Stimulated activated CD8-positive, alpha-beta memory T cell treated with anti-CD3 and anti-CD28 coated beads, Interleukin-12 subunit alpha, Interleukin-12 subunit beta, amount 100 ng/mL, for 1 hour (primary cell): ENCODE measurements at regions not wholly inside any gene's neighbourhood (a gene's known extent, or its start where the extent isn't known, plus 50 kb on each side); places are given as distances from the start of the nearest gene placed in this dataset.
"Not testable (repeated sequence)": the region's sequence is repeated elsewhere in the genome, so short reads cannot be mapped to it uniquely, and the experiment has no call there.

Experiments
- DNase-seq: peaks from one replicate; pipeline ENCODE4 v3.0.0-alpha.2; 2020; ENCODE audit warnings: low read depth

DNA sequence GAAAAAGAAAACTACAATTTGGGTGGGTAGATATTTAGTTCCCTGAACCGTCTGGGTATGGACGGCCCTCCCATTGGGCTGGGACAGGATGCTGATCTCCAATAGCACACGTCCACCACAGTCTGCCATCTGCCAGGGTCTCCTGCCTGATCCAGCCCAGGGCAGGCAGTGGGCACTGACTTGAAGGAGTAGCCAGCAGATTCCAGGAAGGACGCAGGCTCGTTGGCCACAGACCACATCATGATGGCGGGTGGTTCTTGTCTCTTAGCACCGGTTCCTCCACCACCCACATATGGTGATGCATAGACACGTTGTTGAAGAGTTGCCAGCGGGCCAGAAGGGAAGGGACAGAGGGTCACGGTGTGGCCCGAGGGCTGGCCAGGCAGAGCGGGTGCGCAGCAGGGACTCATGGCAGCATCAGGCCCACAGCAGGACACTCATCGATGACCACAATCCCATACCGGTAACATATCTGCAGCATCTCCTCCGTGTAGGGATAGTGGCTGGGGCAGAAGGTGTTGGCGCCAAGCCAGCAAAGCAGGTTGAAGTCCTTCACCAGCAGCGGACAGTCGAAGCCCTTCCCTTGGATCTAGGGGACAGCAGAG, 155.8 kb upstream of the FAM174A start:
- not testable (repeated sequence) for DNase-seq

DNA sequence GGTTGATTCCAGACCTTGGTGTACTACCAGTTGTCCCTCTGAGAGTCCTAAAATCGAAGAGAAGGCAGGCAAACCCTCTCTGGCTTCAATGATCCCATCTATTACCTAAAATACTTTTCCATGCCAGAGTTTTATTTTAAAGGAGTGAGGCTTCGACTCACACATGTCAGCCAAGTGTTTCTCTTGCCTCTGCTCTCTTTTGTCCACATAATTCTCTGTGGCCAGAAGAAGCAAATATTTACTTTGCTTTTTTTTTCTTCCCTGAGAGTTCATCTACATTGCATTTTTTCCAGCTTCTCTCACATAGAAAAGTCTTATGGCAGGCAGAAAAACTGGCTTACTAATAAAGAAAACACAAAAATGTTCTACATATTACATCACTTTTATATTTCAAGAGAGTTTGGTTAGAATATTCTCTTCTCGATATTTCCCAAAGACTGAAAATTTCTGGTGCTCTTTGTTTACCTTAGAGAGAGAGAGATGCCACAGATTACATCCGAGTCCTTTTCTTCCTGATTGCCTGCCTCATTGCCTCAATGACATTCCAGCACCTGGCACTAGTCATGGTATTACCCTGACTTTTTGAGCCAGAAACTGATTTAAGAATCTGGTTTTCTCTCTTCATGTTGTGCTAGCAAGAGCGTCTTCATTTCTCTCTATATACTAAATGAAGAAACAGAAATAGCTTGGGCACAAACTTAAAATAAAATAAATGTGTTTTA, 170.3 kb upstream of the FAM174A start:
- not testable (repeated sequence) for DNase-seq

DNA sequence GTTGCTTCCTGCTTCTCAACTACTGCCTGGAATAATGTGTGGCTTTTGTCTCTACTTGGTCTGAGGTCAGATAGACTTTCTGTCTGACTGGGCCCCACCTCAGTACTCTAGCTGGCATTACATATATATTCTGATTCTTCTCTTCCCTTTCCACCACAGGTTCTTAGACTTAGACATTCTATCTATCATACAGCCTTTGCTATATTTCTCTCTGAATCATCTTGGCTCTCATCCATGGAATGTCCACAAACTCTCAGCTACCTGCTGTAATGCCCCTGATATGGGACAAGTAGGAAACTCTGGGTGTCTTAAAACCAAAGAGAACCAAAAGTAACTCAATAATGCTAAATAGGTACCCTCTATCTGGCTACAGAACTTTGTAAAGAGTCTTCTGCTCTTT, 170.8 kb upstream of the FAM174A start:
- DNase-seq, result not testable (repeated sequence)

DNA sequence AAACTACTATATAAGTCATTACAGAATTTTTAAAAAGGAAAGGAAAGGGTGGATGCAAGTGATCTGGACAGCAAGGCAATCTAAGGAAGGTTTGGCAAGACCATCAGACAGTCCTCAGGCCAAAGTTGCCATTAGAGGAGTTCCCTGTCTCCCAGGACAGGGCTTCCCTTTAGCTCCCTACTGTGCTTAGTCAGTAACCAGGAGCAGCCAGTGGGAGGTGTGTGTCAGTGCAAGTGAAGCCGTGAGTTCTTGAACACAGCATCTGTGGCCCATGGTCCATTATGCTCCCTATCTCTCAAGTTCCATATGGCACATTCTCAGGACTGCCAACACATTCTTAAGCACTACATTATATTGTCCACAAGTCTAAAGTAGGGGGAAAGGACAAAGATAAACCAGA, 175.2 kb upstream of the FAM174A start:
- DNase-seq, result not testable (repeated sequence)

DNA sequence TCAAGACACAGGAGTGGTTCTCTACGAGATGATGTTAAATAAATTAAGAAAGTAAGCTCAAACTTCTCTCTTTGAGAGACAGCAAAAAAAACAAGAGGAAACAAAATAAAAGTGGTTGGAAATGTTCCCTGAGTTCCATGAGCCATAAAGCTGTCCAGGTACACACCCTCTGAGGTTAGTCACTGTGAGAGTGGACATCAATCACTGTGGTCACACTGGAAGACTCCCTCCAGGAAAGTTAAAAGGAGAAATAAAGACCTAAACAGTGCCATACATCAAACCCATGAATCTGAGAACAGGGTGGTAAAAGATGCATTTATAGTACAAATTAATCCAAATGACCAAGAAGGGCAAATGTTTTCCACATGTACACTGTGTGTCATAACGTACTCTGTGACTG, 188.9 kb upstream of the FAM174A start:
- not testable (repeated sequence) for DNase-seq

DNA sequence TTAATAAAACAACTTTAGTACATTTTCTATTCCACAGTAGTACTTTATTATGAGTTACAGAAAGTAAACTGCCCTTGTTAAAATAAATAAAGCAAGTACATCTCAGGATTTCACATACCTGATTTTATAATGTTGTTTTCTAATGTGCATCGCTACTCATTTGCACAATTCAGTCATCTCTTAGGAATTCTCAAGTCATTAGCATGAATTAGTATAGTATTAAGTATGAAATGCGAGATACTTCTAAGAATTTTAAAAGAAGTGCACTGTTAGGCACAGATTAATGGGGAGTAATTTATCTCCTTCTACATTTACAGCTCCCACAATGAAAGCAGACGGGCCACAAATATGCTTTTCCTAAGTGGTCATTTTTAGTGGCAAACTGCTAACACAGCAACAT, 193.7 kb upstream of the FAM174A start:
- not testable (repeated sequence) for DNase-seq

DNA sequence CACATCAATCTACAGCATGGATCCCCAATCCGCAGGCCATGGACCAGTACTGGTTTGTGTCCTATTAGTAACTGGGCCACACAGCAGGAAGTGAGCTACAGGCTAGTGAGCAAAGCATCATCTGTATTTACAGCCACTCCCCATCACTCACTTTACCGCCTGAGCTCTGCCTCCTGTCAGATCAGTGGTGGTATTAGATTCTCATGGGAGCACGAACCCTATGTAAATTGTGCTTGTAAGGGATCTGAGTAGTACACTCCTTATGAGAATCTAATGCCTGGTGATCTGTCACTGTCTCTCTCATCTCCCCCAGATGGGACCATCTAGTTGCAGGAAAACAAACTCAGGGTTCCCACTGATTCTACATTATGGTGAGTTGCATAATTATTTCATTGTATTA, 212.7 kb upstream of the FAM174A start:
- no peak for DNase-seq

DNA sequence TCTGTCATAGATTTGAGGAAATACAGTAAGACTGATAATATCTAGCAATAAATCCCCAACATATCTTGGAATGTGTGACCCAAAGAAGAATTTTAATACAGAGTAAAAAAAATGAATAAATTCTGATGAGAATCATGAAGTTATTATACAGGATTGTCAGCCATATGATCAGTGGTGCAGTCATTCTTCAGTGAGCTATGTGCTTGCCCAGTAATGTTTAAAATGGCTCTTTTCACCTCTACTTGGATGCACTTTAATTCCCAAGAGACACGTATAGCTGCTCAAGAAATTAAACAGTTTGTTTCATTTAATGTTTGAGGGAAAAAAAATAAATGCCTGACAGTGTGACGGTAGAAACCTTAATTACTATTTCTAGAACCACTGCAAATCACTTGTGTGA, 215.3 kb upstream of the FAM174A start:
- no peak for DNase-seq

DNA sequence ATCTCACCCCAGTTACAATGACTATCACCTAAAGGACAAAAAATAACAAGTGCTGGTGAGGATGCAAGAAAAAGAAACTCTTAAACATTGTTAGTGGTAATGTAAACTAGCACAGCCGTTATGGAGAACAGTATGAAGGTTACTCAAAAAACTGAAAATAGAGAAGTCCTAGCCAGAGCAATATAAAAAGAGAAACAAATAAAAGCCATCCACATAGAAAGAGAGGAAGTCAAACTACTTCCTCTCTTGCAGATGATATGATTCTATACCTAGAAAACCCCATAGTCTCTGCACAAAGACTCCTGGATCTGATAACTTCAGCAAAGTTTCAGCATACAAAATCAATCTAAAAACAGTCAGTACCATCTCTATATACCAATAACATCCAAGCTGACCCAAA, 221.5 kb upstream of the FAM174A start:
- DNase-seq, result no peak

DNA sequence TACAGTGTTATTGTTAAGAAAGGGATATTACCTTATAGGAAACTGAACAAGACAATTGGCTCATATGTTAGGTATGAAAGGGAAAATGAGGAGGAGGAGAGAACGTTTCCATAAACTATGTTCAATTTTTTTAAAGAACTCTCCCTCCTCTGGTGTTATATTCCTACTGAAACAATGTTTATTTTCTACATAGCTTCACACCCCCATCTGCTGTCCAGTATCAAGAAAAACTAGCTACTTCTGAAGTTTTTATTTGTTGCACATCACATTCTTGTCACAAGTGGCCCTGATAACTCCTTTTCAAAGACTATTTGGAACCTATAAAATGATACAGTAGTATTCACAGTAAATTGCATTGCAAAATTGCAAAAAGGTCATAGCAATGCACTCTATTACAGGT, 223.4 kb upstream of the FAM174A start:
- no peak for DNase-seq

DNA sequence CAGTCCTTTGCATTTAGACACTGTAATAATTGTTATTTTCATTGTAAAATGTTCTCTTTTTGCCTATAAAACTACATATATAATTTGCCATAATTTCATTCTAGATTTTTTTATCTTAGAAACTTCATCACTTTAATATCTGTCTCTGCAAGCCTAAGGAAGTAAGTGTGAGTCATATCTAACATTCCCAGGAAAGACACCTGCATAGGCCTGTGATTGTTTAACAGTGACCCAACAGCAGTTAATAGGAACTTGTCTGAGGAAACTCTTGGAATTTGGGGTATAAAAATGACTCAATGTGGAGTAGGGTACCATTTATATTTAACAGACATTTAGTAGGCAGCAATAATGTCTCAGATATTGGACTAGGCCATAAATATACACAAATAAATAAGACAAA, 229.2 kb upstream of the FAM174A start:
- no peak for DNase-seq

DNA sequence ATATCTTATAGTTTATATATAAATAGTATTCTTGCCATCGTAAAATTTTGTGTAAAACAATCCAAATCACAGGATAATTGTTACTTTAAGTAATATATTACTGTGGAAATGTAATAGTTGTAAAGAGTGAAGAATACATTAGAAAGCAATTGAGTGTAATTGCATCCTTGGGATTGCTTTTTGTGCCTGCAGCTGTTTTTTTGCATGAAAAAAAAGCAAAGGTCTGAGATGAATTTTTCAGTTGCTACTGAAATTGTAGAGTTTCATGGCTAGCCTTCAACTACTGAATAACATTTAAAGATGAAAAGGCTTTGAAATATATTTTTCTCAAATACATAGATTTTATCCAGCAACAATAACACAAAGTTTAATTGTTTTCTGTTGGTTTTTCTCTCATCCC, 232.0 kb upstream of the FAM174A start:
- no peak for DNase-seq

DNA sequence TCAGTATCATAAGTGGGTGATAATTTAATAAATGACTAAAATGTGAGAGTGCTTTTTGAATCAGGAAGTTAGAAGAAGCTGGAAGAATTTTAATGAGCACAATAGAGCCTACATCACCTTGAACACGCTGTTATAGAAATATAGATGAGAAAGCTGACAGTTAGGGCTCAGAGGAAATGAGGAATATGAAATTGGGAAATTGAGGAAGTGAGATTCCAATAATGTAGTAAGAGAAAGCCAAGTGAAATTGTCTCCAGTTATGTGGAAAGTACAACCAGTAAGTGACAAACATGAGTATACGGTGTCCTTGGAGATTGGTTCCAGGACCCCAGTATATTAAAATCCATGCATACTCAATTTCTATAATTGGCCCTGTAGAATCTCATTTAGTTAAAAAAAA, 235.9 kb upstream of the FAM174A start:
- DNase-seq, result no peak

DNA sequence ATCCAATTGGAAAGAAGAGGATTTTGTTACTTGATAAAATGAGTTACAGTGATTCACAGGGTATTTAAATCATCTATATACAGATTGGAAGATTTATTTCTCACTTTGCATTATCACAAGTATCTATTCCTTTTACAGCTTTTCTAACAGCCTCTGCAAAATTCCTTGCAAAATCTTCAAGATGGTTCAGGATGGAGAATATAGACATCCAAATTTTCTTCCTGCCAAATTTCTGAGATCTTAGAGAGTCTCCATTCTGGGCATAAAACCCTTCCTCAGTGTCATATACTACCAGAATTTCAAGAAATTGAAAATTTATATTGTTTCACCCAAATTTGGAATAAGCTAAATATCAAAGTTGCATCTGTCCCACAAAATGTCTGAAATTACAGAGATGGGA, 259.1 kb upstream of the FAM174A start:
- DNase-seq, result no peak

DNA sequence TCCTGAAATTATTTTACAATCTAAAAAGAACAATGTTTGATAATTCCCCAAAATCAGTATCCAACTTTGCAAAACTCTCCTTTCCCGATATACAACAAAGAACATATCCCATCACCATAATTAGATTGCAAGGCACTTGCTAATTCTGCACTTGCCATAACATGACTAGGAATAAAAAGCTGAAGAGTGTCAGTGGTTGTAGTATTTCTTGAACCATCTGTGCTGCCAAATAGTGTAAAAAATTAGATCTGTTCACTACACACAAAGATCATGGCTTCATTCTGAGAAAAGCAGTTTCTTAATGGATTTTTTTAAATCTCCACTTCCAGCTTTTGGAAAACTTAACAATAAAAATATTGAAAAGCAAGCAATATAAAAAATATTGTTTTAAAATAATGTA, 259.5 kb upstream of the FAM174A start:
- no peak for DNase-seq

DNA sequence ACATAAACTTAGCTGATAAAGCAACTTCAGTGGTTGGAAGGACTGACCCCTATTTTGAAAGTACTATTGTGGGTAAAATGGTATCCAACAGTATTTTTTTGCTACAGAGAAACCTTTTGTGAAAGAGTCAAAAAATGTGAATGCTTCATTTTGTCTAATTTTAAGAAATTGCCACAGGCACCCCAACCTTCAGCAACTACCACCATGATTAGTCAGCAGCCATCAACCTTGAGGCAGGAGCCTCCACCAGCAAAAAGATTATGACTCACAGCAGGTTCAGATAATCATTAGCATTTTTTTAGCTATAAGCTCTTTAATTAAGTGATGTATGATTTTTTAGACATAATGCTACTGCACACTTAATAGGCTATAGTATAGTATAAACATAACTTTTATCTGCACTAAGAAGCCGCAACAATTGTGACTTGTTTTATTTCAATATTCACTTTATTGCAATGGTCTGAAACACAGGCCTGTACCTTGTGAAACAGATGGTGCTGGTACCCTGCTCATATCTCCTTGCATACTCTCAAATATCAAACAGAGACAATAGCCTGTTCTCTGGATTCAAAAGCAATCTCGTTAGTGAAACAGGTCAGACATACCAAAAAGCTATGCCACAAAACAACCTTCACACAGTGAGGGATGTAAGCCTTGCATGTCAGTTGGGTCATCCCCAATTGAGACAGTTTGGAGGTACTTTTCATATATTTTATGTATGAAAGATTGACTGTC, 261.2 kb upstream of the FAM174A start:
- DNase-seq, result no peak

DNA sequence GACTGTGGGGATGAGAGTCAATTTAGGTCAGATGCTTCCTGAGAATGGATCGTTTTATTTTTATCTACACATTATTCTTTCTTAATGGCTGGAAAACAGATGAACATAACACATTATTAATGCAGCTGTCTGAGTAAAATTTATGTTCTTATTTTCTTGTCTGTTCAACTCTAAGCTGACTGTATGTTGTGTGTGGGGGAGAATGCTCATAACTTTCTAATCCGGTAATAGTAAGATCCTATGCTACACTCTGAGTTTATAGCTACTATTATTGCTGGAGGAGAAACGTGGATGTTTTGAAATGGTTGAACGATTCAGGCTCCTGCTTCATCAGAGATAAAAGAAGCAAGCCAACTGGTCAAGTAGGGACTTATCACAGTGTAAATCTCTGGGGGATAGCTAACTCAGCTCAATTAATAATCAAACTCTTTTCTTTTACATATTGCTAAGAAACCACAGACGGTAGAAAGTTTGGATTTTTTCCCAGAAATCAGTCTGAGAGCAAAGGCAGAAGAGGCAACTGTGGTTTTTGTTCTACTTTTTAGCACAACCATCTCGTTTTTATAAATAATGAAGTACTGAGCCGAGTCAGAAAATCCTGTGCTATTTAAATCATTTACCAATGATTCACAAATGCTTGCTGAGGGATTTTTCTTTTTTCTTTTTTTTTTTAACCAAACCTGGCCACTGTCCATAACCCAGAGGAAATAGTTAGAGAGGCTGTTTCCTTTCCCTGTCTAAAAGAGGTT, 265.0 kb upstream of the FAM174A start:
- no peak for DNase-seq

DNA sequence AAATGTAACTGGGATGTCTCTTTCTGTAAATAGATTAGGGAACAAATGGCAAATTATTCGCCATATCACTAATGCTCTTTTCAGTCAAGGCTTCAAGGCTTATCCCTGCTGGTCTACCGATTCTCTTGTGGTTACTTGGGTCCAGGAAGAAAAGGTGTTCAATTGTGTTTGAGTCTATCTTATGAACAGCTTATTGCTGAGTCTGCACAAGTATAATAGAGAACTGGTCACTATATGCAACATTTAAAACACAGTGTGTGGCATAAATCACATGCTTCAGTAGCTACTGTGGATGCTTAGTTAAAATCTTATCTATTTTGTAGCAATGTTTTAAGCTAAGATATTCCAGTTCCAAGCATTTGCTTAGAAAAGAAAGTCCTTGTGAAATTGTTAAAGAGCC, 274.2 kb upstream of the FAM174A start:
- DNase-seq, result no peak

DNA sequence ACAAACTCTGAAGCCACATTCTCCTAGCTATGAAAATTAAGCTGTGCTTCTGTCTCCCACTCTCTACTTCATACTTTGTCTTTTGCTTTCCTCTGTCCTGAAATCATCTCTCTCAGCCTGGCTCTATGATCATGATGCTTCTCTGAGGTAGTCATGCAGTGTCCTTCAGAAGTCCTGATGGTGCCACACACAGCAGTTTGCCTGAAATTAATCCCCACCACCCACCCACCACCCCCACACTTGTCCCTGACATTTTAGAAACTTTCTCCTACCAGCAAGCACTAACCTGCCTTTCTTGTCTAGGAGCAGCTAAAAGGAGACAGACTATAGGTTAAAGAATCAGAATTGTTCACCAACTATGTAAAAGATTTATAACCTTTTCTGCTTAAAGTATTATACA, 282.2 kb upstream of the FAM174A start:
- no peak for DNase-seq

DNA sequence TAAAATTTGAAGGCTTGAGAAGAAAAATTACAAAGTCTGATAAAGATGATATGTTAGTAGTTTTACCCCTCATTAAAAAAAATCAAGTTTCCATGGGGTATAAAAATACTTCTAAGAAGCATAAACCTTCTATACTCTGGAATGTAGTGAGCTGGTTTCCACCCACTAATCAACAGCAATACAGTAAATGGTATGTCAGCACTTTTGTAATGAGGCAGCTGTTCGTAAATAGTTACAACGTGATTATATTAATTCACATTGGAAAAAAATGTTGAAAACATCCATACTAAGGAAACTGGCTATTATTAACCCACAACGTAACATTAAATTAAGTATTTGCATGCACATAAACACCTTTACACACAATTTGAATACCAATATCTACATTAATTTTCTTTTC, 283.1 kb upstream of the FAM174A start:
- DNase-seq, result no peak

DNA sequence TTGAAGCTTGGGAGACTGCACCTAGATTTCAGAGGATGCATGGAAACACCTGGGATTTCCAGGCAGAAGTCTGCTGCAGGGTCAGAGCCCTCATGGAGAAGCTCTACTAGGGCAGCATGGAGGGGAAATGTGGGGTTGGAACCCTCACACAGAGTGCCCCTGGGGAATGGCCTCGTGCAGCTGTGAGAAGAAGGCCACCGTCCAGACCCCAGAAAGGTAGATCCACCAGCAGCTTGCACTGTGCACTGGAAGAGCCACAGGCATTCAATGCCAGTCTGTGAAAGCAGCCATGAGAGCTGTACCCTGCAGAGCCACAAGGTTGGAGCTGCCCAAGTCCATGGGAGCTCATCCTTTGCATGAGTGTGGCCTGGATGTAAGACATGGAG, 285.3 kb upstream of the FAM174A start:
- no peak for DNase-seq

DNA sequence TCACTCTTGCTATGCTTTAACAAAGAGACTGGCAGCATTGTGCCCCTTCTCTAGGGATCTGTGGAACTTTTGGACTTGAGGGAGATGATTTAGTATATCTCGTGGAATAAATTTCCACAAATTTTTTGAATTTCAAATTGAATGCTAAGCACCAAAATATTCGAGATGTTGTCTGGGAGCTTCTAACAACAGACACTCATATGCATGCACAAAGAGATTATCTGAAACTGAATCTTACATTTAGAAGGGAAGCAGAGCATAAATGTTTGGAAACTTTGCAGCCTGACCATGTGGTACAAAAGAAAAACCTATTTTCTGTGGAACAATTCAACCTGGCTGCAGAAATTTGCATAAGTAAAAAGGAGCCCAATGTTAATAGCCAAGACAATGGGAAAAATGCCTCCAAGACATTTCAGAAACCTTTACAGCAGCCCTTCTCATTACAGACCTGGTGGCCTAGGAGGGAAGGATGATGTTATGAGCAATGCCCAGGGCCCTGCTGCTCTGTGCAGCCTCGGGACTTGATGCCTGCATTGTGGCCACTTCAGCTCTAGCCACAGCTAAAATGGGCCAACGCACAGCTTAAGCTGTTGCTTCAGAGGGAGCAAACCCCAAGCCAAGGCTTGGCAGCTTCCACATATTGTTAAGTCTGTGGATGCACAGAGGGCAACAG, 285.8 kb upstream of the FAM174A start:
- no peak for DNase-seq
